ELR (cell line): ENCODE measurements at regions not wholly inside any gene's neighbourhood (a gene's known extent, or its start where the extent isn't known, plus 50 kb on each side); places are given as distances from the start of the nearest gene placed in this dataset.

Source experiments
- DNase-seq: peaks from one replicate; pipeline ENCODE4 v3.0.0-alpha.2; 2015; ENCODE audit warnings: low read depth

DNA sequence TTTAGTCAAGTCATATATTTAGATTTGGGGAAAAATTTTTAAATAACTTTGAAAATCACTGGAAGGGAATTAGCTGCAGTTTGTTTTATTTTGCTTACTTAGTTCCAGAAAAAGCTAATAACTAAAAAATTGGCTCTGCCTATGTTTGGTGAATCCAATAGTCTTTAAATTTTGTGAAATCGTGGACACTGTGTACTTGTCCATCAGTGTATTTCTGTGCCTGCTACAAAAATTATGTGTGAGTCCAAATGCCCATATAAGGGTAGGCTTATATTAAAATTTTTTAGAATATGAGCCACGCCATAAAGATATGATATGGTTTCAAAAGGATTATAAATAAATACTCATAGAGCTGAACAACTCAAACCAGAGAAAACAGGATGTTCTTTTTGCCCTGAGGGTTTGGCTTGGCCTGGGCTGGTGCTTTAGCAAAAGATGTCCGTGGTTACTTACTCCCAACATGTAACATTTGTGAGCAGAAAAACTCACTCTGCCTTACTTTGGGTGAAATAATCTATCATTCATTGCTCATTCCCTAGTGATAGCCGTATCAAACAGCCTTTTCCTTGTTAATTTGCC lies 133.2 kb upstream of the PRLR start:
- no peak for DNase-seq

DNA sequence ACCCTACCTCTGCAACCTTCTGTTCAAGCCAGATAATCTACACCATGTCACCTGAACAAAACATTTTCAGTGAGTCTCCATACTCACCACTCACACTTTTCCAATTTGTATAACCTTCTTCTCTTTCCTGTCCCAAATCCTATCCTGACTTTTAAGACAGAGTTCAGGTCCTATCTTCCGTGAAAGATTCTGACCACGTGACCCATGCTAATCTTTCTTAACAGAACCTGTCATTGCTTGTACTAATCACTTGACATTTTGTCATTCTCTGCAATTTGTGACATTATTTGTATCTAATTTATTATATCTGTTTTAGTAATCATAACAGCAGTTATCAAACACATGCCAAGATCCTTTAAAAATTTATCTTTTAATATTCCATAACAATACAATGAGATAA lies 132.5 kb upstream of the PRLR start:
- no peak for DNase-seq

DNA sequence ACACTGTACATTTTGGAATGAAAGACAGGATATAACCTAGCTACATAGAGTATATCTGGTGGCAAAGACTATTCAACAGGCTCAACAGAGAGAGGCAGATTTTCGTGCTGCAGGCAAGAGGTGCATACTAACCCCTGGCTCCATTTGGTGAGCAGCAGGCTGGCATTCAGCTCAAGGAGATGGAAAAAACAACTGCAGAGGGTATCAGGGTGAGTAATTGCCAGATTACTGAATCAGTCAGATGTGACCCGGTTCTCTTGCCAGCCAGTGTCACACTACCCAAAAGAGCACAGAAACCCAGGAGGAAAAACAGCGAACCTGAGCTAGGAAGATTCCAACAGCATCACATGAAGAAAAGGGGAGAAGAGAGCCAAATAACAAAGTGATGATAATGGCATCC lies 130.4 kb upstream of the PRLR start:
- DNase-seq = no peak

DNA sequence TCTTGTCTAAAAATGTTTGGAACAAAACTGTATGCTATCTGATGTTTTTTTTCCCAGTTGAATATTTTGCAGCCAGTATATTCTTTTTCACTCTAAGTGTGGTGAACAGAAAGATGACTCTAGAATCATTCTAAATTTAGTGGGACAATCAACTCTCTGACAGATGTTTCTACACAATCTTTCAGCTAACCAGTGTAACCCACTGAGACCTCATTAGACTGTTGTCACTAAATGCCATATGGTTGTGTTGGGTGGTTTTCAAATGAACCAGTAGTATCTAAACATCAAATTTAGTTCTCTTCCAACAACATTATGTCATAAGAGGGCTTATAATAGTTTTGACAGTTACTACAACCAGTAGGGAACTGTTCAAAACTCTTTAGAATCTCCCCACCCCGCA lies 129.6 kb upstream of the PRLR start:
- DNase-seq = no peak

DNA sequence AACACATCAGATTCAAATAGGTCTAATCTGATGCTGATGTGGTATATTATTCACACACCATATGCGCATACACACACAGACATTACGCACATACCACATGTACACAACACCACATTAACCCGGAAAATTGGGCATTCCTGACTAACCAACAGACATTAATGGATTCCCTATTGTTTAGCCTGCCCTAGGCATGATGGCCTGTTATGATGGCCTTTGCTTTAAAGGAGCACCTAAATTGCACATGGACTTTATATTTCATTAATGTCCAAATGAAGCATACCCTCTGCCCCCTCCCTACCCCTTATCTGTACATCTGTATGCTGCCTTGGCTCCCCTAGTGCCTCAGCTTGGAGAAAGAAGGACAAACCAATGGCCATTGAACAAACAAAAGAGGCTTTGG lies 127.7 kb upstream of the PRLR start:
- DNase-seq = no peak

DNA sequence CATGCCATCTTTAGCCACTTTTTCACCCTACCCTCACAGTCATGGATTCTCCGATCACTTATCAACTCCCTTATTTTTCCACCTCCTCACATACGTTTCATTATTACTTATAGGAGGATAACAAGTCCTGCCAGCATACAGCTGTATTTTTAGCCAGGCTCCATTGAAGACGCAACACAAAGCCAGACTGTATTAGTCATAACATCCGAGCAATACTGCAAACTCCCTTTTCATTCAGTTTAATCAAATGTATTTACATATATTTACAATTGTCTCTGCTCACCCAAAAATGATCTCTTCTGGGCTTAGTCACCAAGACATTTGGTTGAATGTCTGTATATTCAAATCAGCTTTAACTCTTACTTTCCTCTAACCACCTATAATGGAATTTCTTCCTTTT lies 126.4 kb upstream of the PRLR start:
- no peak for DNase-seq

DNA sequence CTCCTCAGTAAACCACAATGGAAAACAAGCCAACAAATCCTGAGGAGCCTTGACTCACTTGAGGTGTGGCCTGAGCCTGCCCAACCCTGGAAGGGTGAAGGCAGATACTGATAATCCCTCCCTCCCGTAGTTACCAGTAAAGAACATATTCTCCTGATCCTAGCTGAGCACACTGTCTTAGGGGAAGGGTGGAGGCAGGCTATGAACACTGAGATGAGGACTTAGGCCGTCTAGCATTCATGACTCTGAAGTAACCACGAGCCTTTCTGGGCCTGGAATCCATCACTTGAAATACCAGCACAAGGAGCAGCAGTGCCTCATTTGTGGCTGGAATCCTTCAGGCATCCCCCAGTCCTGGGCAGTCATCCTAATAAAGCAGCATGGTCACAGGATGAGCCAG lies 124.5 kb upstream of the PRLR start:
- DNase-seq = no peak

DNA sequence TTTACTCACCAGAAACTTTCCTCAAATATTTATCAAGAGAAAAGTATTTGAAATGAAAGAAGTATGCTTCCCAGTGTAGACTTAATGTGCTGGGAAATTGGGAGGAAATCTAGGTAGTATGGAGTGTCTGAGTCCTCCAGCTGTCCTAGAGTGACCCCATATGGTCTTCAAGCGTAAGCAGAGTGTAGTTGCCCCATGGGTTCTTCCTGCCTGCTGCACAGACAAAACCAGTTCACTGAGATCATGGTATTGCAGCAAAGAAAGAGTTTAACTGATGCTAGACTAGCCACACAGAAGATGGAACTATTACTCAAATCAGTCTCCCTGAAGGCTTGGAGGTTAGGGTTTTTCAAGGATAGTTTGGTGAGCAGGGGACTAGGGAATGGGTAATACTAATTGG lies 114.9 kb upstream of the PRLR start:
- peak; percentile 23 for DNase-seq

DNA sequence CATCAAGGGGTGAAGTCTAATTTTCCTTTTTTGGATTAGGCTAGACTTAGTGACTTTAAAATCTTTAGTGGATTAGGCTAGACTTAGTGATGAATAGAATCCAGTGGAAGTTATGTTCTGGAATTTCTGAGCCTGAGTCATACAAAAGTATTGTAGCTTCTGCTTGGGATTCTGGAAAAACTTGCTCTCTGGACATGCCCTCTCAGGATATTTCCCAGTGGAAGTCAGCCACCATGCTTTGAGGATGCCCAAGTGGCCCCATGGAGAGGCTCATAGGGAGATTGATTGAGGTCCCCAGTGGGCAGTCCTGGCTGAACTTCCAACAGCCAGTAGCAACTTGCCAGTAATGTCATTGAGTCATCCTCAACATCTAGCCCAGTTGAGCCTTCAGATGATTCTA lies 112.4 kb upstream of the PRLR start:
- no peak for DNase-seq

DNA sequence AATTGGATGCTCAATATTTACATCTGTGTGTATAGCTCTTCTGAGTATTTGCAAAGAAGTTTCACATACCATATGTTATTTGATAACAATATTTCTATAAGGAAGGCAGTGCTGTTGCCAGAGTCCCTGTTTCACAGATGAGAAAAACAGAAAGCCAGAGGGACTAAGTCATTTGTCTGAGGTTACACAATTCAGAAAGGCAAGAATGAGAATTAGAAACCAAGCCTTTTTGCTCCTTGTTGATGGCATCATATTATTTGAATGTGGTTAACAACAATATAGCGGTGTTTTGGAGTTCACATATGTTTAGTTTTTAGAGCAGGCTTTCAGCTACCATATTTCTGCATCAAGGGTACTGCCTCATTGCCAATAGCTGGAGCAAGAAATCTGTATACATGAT lies 110.9 kb upstream of the PRLR start:
- DNase-seq = no peak

DNA sequence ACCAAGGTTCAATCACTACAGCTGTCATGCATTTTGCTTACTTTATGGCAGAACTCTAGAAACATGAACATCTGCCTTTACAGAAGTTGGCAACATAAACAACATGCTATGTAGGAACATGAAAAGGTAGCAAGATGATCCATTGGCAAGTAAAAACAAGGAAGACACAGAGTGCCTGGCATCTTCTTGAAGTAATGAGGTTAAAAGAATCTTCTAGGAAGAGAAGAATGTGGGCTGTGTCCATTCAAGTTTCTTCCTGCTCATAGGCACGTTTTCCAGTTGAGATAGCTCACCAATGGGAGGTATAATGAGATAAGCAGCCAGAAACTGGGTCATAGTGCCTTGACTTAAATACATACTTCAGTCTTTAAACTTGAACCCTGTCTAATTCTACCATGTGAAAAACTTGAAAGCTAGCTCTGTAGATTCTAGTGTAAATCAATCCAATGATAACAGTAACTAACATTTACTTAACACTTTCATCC lies 109.4 kb upstream of the PRLR start:
- DNase-seq = no peak

DNA sequence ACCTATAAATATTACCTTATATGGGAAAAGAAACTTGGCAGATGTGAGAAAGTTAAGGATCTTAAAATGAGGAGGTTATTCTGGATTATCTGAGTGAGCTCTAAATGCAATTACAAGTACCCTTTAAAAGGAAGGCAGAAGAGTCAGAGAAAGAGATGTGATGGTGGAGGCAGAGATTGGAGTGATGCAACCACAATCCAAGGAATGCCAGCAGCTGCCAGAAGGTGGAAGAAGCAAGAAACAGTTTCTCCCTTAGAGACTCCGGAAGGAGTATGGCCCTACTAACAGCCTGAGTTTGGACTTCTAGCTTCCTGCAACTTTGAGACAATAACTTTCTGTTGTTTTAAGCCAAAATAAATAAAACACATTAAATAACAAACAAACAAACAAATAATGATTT lies 108.7 kb upstream of the PRLR start:
- no peak for DNase-seq

DNA sequence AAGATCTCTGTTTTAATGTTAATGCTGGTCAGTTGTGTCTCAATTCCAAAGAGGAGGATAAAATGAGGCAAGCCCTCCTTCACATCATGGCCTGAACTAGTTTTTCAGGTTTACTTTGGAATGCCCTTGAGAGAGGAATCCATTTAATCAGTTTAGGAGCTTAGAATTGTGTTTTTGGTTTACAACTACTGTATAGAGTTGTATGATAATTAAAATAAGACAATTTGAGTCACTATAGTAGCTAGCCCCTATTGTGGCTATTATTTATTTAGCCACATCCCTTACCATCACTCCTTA lies 107.8 kb upstream of the PRLR start:
- no peak for DNase-seq

DNA sequence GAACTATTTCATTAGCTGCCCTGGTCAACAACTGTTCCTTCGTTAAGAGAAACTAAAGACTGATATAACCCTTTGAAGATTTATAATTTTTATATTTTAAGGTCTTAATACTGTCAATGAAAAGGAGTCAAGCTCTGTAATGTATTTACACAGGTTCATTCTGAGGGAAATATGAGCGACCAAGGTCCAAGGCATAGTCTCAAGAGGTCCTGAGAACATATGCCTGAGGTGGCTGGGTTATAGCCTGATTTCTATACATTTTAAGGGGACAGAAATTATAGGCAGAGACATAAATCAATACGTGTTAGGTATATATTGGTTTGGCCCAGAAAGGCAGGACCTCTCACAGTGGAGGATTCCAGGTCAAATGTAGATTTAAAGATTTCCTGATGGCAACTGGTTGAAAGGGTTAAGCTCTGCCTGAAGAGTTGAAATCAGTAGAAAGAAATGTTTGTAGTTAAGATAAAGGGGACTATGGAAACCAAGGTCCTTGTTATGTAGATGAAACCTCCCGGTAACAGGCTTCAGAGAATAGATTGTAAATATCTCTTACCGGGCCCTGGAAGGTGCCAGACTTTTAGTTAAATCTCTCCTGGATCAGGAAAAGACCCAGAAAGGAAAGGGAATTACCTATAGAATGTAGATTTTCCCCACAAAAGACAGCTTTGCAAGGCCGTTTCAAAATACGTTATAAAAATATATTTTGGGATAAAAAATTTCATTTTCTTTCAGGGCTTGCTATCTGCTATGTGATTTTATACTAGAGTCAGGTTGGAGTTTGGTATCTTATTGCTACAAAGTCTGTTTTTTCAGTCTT lies 107.3 kb upstream of the PRLR start:
- no peak for DNase-seq

DNA sequence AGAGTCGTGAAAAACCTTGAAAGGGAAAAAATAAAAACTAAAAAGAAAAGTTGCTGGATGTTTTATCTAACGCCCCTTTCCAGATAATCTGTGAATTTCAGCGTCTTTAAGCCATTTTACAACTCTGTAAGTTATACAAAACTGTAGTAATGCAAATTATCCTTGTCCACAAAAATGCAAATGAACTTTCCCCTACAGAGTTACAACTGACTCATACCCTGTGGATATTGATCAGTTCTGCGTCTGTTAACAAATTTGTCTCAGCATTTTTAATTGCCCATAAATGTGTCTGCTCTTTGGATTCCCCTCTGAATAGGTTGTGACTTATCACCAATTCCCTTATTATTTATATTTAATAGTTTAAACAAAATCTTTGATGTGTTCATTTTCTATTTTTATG lies 105.9 kb upstream of the PRLR start:
- no peak for DNase-seq

DNA sequence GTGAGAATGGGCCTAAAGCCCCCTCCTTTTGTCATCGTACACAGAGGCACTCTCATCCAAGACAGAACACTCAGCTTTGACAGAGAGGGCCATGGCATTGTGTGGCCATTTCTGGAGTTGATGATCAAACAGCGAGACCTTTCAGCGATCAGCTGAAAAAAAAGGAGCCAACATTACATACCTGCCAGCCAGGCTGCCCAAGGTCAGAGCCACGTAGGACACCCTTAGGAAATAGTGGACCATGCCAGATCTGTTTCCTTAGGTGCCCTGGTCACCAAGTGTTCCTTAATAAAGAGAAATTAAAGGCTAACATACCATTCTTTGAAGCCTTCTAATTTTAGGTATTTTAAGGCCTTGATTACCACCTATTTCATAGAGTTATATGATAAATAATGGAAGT lies 105.5 kb upstream of the PRLR start:
- no peak for DNase-seq

DNA sequence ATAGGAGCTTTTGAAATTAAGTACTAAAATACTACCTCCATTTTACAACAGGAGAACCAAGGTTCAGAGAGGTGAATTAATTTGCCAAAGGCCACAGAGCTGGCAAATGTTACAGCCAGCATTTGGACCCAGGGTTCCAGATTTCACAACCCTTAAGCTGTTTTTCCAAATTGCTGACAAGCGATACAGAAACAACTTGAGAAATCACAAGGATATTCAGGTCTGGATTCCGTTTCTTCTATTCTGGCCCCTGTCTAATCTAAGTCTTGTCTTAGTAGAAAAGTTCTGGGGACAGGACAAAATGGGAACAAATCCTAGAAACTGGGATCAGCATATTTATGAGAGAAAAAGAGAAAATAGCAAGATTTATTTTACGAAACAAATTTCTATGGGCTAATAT lies 103.1 kb upstream of the PRLR start:
- no peak for DNase-seq

DNA sequence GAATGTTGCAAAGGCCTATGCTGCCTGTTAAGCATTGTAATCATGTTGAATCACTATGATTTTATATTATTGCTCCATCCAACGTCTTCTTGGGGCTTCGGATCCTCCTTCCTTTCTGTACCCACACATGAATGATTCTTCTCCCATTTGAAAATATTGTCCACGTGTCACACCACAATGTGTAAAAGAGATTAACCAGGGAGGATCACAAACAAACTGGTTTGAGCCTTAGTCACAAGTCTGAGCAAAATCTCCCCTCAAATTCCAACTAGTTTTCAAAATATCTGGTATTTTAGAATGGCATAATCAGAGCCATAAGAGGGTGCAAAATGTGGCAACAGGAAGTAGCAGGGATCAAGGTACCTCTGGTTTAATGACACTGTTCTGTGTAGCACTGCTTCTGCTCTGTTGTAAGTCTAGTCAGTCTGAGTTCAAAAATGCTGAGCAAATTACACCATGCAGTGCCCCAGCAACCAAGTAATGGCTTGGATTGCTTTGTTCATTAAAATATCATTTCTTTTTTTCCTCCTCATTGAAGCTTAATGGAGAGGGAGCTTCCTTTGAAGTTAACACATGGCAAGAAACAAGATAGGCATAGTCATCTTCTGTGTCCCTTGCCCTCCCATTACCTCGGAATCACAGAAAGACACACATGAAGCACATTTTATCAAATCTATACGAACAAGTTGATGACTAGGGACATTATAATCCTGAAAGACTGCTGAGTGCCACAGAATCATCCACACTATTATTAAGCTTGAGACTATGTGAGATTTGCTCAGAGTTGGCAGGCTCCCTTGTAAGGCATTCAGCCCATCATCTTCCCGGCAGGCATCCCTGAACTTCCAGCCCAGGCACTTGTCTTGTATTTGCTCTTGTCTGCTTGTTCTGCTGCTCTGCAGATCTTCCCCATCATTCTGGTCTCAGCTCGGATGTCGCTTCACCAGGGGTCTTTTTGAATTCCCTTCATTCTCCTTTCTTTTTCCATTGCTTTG lies 102.0 kb upstream of the PRLR start:
- DNase-seq = no peak

DNA sequence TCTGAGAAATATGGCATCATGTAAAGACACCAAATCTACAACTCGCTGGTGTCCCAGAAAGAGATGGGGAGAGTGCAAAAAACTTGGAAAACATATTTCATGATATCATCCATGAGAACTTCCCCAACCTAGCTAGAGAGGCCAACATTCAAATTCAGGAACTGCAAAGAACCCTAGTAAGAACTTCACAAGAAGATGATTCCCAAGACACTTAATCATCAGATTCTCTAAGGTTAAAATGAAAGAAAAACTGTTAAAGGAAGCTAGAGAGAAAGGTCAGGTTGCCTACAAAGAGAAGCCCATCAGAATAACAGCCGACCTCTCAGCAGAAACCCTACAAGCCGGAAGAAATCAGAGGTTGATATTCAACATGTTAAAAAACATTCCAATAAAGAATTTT lies 95.5 kb upstream of the PRLR start:
- DNase-seq = no peak

DNA sequence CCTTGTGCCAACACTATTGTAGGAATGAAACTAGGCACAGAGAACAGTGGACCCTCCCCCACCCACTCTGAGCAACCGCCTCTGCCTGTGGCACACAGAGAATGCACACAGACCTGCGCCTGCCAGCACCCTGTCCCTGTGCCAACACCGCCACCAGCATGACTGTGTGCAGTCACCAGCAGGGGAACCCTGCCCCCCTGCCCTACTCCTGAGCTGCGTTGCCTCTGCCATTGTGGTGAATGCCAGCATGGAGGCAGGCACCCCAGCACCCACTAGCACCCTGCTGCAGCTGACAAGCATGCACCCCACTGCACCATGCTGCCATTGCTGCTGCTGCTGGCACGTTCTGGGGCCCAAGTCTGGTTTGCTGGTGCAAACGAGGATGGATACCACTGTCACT lies 94.4 kb upstream of the PRLR start:
- no peak for DNase-seq

DNA sequence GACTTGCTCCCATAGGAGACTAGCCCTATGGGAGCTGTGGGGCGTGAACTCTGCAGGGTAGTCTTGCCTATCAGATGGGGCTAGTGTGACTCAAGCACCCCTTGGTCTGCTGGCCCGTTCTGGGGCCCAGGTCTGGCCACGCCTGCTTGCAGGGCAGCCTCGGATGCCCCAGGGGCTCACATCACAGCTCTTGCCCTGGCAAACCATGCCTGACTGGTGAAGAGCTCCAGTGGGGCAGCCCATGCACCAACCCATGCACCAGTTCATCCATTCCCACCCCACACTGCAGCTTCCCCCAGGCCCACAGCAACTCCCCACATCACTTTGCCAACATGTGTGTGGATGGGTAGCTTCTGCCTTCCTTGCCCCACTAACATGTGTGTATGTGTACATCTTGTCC lies 93.9 kb upstream of the PRLR start:
- no peak for DNase-seq

DNA sequence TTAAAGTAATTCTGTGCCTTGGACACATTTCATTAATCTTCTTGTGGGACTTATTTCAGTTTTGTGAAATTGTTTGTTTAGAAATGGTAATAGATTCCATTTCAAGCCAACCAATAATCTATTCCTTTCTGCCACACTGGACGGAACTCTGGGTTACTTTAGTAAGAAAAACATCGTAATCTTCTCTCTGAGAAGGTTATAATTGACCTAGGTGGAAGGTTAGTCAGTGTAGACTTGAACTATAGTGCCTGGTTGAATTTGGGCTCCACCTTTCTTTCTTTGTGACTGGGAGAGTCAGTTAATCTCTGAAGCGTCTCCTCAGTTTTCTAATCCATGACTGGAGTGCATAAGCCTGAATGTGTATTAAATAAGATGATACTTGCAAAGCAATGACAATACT lies 89.7 kb upstream of the PRLR start:
- no peak for DNase-seq
